ENCODE measurements at regions not wholly inside any gene's neighbourhood (a gene's known extent, or its start where the extent isn't known, plus 50 kb on each side); places are given as distances from the start of the nearest gene placed in this dataset.

DNA sequence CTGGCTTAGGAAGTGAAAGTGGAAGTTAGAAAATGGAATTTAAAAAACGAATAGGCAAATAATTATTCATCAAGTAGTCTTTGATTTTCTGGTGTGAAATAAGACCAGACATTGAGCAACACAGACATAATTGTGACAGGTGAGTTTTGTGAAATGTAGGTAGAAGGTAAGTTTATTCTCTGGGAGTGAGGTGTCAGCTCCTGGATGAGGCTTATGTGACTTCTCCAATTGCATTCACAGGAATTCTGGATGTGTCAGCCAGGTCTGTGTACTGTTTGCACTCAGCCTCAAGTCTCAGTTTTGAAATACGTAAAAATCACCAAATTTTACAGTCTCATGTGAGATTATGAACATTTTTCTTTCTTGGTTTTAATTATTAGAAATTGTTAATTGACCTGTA is 537.6 kb downstream of the CETN3 start:
- Histone ChIP-seq H3K27me3 (no peaks in the 10 kb centered on the region), H4K20me1 (ENCODE audit: insufficient read depth, poor library complexity, severe bottlenecking) (no peaks in the 10 kb centered on the region), H3K36me3 (replicated peaks; ENCODE audit: insufficient read depth, low read depth) (no peaks in the 10 kb centered on the region), H3K9me2 (replicated peaks; ENCODE audit: insufficient read depth) (no peaks in the 10 kb centered on the region), H2AFZ (no peak overlapping the region), H3K4me2 (no peak overlapping the region), H3K79me2 (no peaks in the 10 kb centered on the region), H3K4me1 (ENCODE audit: insufficient read depth) (no peaks in the 10 kb centered on the region), H3K4me3 (no peak overlapping the region), H3K9me3 (ENCODE audit: low read depth) (no peaks in the 10 kb centered on the region), H3K27ac (no peak overlapping the region)
- TF ChIP-seq EZH2phosphoT487 (IDR thresholded peaks at IDR 0.05; ENCODE audit: low read depth, severe bottlenecking, unreplicated experiment) (no peak), EZH2 (IDR thresholded peaks at IDR 0.05; ENCODE audit: borderline replicate concordance) (no peak)
- TF ChIP-seq, protein P1, sequence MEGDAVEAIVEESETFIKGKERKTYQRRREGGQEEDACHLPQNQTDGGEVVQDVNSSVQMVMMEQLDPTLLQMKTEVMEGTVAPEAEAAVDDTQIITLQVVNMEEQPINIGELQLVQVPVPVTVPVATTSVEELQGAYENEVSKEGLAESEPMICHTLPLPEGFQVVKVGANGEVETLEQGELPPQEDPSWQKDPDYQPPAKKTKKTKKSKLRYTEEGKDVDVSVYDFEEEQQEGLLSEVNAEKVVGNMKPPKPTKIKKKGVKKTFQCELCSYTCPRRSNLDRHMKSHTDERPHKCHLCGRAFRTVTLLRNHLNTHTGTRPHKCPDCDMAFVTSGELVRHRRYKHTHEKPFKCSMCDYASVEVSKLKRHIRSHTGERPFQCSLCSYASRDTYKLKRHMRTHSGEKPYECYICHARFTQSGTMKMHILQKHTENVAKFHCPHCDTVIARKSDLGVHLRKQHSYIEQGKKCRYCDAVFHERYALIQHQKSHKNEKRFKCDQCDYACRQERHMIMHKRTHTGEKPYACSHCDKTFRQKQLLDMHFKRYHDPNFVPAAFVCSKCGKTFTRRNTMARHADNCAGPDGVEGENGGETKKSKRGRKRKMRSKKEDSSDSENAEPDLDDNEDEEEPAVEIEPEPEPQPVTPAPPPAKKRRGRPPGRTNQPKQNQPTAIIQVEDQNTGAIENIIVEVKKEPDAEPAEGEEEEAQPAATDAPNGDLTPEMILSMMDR (IDR thresholded peaks at IDR 0.05; ENCODE audit: poor library complexity), result no peak
- no peak for DNase-seq (ENCODE audit: low spot score)
- 59% methylated on average over 2 of the region's 2 CpGs for WGBS (ENCODE audit: low lambda C conversion rate, missing lambda C conversion rate)

DNA sequence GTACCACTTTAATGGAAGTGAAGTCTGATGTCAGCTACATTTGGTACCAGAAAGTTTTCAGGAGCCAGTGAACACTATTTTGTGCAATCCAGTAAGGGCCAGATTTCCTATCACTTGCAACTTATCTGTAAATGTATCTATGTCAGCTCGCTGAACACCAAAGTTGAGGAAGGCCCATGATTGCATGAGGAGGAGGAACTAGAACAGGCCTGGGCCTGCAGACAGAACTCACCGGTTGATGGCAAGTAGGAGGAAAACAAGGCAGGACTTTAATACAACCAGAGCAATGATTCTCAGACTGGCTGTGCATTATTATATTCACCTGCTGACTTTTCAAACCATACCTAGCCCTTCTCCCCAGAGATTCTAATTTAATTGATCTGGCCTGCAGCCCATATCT is 540.2 kb downstream of the CETN3 start:
- 85% methylated on average over 2 of the region's 2 CpGs for WGBS (ENCODE audit: low lambda C conversion rate, missing lambda C conversion rate)
- no peak for TF ChIP-seq EZH2phosphoT487 (IDR thresholded peaks at IDR 0.05; ENCODE audit: low read depth, severe bottlenecking, unreplicated experiment)
- TF ChIP-seq EZH2 (IDR thresholded peaks at IDR 0.05; ENCODE audit: borderline replicate concordance), result no peak
- TF ChIP-seq, protein P1 (IDR thresholded peaks at IDR 0.05; ENCODE audit: poor library complexity), result no peak
- Histone ChIP-seq H3K27ac (no peak overlapping the region), H3K9me3 (ENCODE audit: low read depth) (no peaks in the 10 kb centered on the region), H3K4me3 (no peak overlapping the region), H3K9me2 (replicated peaks; ENCODE audit: insufficient read depth) (no peaks in the 10 kb centered on the region), H2AFZ (no peak overlapping the region), H3K79me2 (no peaks in the 10 kb centered on the region), H3K27me3 (no peaks in the 10 kb centered on the region), H3K36me3 (replicated peaks; ENCODE audit: insufficient read depth, low read depth) (no peaks in the 10 kb centered on the region), H3K4me1 (ENCODE audit: insufficient read depth) (no peaks in the 10 kb centered on the region), H4K20me1 (ENCODE audit: insufficient read depth, poor library complexity, severe bottlenecking) (no peaks in the 10 kb centered on the region), H3K4me2 (no peak overlapping the region)
- DNase-seq (ENCODE audit: low spot score), result no peak

DNA sequence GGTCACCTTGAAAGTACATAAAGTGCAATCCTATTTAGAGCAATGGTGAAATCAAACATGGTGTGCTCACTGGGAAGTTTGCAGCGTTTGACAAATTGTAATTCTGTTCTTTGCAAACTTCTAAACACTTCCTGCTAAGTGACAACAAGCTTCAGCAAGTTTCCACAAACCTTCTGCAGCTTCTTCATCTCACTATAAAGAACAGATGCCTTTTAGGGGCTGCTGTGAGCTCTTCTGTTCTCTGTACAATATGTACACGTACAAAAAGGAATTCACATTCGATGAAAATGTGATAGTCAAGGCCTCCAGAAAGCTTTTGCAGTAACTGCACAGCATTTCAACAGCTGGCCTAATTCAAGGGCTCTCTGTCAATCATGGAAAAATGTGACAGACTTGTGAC is 543.1 kb downstream of the CETN3 start:
- no peak overlapping the region for H2AFZ ChIP-seq
- no peak overlapping the region for H3K4me3 ChIP-seq
- no peaks in the 10 kb centered on the region for H4K20me1 ChIP-seq (ENCODE audit: insufficient read depth, poor library complexity, severe bottlenecking)
- WGBS (ENCODE audit: low lambda C conversion rate, missing lambda C conversion rate), result 79% methylated on average over 3 of the region's 3 CpGs
- DNase-seq (ENCODE audit: low spot score), result no peak
- no peak overlapping the region for H3K4me2 ChIP-seq
- no peaks in the 10 kb centered on the region for H3K9me3 ChIP-seq (ENCODE audit: low read depth)
- no peaks in the 10 kb centered on the region for H3K36me3 ChIP-seq (replicated peaks; ENCODE audit: insufficient read depth, low read depth)
- no peaks in the 10 kb centered on the region for H3K27me3 ChIP-seq
- H3K9me2 ChIP-seq (replicated peaks; ENCODE audit: insufficient read depth), result no peaks in the 10 kb centered on the region
- H3K79me2 ChIP-seq, result no peaks in the 10 kb centered on the region
- H3K27ac ChIP-seq, result no peak overlapping the region
- H3K4me1 ChIP-seq (ENCODE audit: insufficient read depth), result no peaks in the 10 kb centered on the region
- no peak for TF ChIP-seq EZH2phosphoT487 (IDR thresholded peaks at IDR 0.05; ENCODE audit: low read depth, severe bottlenecking, unreplicated experiment)
- TF ChIP-seq, protein P1 (IDR thresholded peaks at IDR 0.05; ENCODE audit: poor library complexity), result no peak
- no peak for TF ChIP-seq EZH2 (IDR thresholded peaks at IDR 0.05; ENCODE audit: borderline replicate concordance)

DNA sequence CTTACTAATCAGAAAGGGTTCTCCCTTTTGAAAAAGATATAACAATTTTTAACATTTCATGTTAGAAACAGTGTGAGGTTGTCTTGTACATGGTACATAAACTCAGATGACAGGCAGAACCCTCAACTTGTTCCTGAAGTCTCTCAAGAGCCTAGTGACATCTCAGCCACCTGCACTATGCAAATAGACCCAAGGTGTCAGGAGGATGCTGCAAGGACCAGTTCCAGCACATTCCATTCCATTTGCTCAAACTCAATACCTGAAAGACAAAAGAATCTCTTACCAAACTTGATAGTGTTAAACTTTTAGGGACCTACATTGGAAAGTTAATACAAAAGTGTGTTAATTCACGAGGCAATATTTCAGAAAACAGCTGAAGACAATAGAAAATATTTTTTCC is 544.6 kb downstream of the CETN3 start:
- H3K9me3 ChIP-seq (ENCODE audit: low read depth), result no peaks in the 10 kb centered on the region
- H3K36me3 ChIP-seq (replicated peaks; ENCODE audit: insufficient read depth, low read depth), result no peaks in the 10 kb centered on the region
- no peak overlapping the region for H2AFZ ChIP-seq

More for the DNA sequence above, 544.6 kb downstream of the CETN3 start:
- TF ChIP-seq EZH2phosphoT487 (IDR thresholded peaks at IDR 0.05; ENCODE audit: low read depth, severe bottlenecking, unreplicated experiment), result no peak
- no peak for TF ChIP-seq EZH2 (IDR thresholded peaks at IDR 0.05; ENCODE audit: borderline replicate concordance)
- TF ChIP-seq, protein P1 (IDR thresholded peaks at IDR 0.05; ENCODE audit: poor library complexity), result no peak
- Histone ChIP-seq H3K4me1 (ENCODE audit: insufficient read depth) (no peaks in the 10 kb centered on the region), H3K79me2 (no peaks in the 10 kb centered on the region), H3K4me2 (no peak overlapping the region), H3K9me2 (replicated peaks; ENCODE audit: insufficient read depth) (no peaks in the 10 kb centered on the region), H3K27me3 (no peaks in the 10 kb centered on the region), H3K27ac (no peak overlapping the region), H4K20me1 (ENCODE audit: insufficient read depth, poor library complexity, severe bottlenecking) (no peaks in the 10 kb centered on the region), H3K4me3 (no peak overlapping the region)
- WGBS (ENCODE audit: low lambda C conversion rate, missing lambda C conversion rate), result 86% methylated on average over 1 of the region's 1 CpG
- no peak for DNase-seq (ENCODE audit: low spot score)
